K562 (cell line): ENCODE measurements at regions not wholly inside any gene's neighbourhood (a gene's known extent, or its start where the extent isn't known, plus 50 kb on each side); places are given as distances from the start of the nearest gene placed in this dataset.

Experiments used
- ATAC-seq: fragments of 200-7000 bp; cut with Tn5 transposase; 3 replicates; pipeline ENCODE4 v1.9.1; 2020; ENCODE audit warnings: moderate library complexity
- BruUV-seq: library from RNA; stranded (reverse); fragments of 400-500 nt; replicated peaks from 2 replicates; lab custom pipeline; 2021; lab: Mats Ljungman, UMichigan
- CTCF ChIA-PET: fragments of 300-600 bp; formaldehyde crosslinking; extraction: SDS; loops from one replicate; lab custom pipeline; 2021; ENCODE audit warnings: low intra/inter-chr PET ratio; lab: Yijun Ruan, JAX
- POLR2A ChIA-PET: fragments of 300-600, 350-650 bp; sonication (Branson Sonifier 250); formaldehyde crosslinking; extraction: SDS; loops from one replicate; lab custom pipeline; 2021; ENCODE audit warnings: antibody characterized with exemption, inconsistent platforms; lab: Yijun Ruan, JAX
- DNase-seq, 4 experiments: peaks; one replicate each; pipeline versions ENCODE4 v3.0.0 to v3.0.0-alpha.2; 2011 to 2018; ENCODE audit warnings: low spot score in 3 of 4, mixed read lengths in 3 of 4; ENCODE audit errors: extremely low read depth in 1 of 4
- FAIRE-seq: peaks from 2 replicates; lab custom pipeline; 2011; peaks lifted over from hg19 to GRCh38; lab: Jason Lieb, UNC
- H2AFZ ChIP-seq: 2 replicates; pipeline ENCODE4 v1.6.0; 2011; ENCODE audit warnings: low read depth, low read length, control low read depth, inconsistent platforms
- H3K27ac ChIP-seq: fragments of 200-600 bp; 3 replicates; pipeline ENCODE4 v1.8.0; 2011; ENCODE audit warnings: low read depth, mild to moderate bottlenecking, control low read depth, inconsistent platforms, low read length, moderate library complexity, mixed read lengths; ENCODE audit errors: extremely low read depth
- H3K27me3 ChIP-seq, 2 experiments: fragments of 300-600 bp in 1 of 2; 2 replicates in 1 of 2; 3 replicates in 1 of 2; pipeline versions ENCODE4 v1.6.0 to v1.8.0; 2011; ENCODE audit warnings: inconsistent platforms in 2 of 2, low read length in 2 of 2, mild to moderate bottlenecking in 1 of 2, mixed read lengths in 1 of 2, moderate library complexity in 1 of 2; ENCODE audit not compliant: control insufficient read depth in 2 of 2, insufficient read depth in 2 of 2
- H3K36me3 ChIP-seq: fragments of 300-600 bp; 3 replicates; pipeline ENCODE4 v1.8.0; 2011; ENCODE audit warnings: mild to moderate bottlenecking, low read length, inconsistent platforms; ENCODE audit not compliant: control insufficient read depth, insufficient read depth
- H3K4me1 ChIP-seq, 2 experiments: fragments of 200-600 bp in 1 of 2; replicated peaks in 1 of 2; 2 replicates in 1 of 2; 3 replicates in 1 of 2; pipeline versions ENCODE4 v1.5.1 to v1.8.0; 2011; ENCODE audit warnings: inconsistent platforms in 2 of 2, low read length in 2 of 2, mild to moderate bottlenecking in 1 of 2, mixed read lengths in 1 of 2, moderate library complexity in 1 of 2; ENCODE audit not compliant: control insufficient read depth in 2 of 2, insufficient read depth in 2 of 2
- H3K4me2 ChIP-seq: 2 replicates; pipeline ENCODE4 v1.6.1; 2011; ENCODE audit warnings: low read length, control low read depth, inconsistent platforms, mixed read lengths; ENCODE audit not compliant: insufficient read depth
- H3K4me3 ChIP-seq: fragments of 200-600 bp; sonication (generic), shearing (Covaris generic); 2 replicates; pipeline ENCODE4 v1.5.1; 2016; ENCODE audit warnings: control low read depth, inconsistent platforms
- H3K79me2 ChIP-seq: fragments of 200-600 bp; 3 replicates; pipeline ENCODE4 v1.8.0; 2011; ENCODE audit warnings: low read length, inconsistent platforms; ENCODE audit not compliant: control insufficient read depth, insufficient read depth
- H3K9ac ChIP-seq, 2 experiments: 2 replicates each; pipeline versions ENCODE4 v1.6.0 to v1.6.1; 2011; ENCODE audit warnings: low read depth in 2 of 2, low read length in 2 of 2, control low read depth in 1 of 2, inconsistent platforms in 1 of 2, mild to moderate bottlenecking in 1 of 2, mixed read lengths in 1 of 2; ENCODE audit not compliant: insufficient read depth in 1 of 2
- H3K9me1 ChIP-seq: one replicate; pipeline ENCODE4 v1.6.0; 2011; ENCODE audit warnings: inconsistent platforms, mild to moderate bottlenecking, low read length, moderate library complexity; ENCODE audit not compliant: control insufficient read depth, insufficient read depth
- H3K9me3 ChIP-seq: replicated peaks from 2 replicates; pipeline ENCODE4 v1.5.1; 2011; ENCODE audit warnings: low read depth, low read length, inconsistent platforms; ENCODE audit not compliant: control insufficient read depth, insufficient read depth
- H4K20me1 ChIP-seq: replicated peaks from 2 replicates; pipeline ENCODE4 v1.6.1; 2011; ENCODE audit warnings: low read length, inconsistent platforms, mixed read lengths; ENCODE audit not compliant: control insufficient read depth, insufficient read depth
- BRF2 ChIP-seq: IDR thresholded peaks from 3 replicates; pipeline ENCODE4 v1.6.1; 2011; ENCODE audit warnings: borderline replicate concordance, mild to moderate bottlenecking; ENCODE audit not compliant: insufficient read length, insufficient read depth
- CTBP1 ChIP-seq: fragments of 450-650 bp; IDR thresholded peaks from 2 replicates; pipeline ENCODE4 v1.6.1; 2016; ENCODE audit warnings: borderline replicate concordance
- ETS1 ChIP-seq: conservative IDR thresholded peaks from 2 replicates; pipeline ENCODE4 v1.6.1; 2011; ENCODE audit warnings: low read depth, mild to moderate bottlenecking, low read length; ENCODE audit not compliant: control insufficient read depth
- NFIX ChIP-seq: fragments of 250-450 bp; sonication (Bioruptor Pico); IDR thresholded peaks from 2 replicates; pipeline ENCODE4 v1.4.0; 2020; ENCODE audit warnings: low read depth, mild to moderate bottlenecking, moderate library complexity
- PCBP1 ChIP-seq: fragments of 200-400 bp; formaldehyde crosslinking; IDR thresholded peaks from 2 replicates; pipeline ENCODE4 v1.6.1; 2018; ENCODE audit warnings: mild to moderate bottlenecking, low read depth, low read length; ENCODE audit not compliant: poor library complexity, severe bottlenecking
- STAT6 ChIP-seq: sonication (generic); formaldehyde crosslinking; IDR thresholded peaks from 2 replicates; pipeline ENCODE4 v1.8.1; 2023; ENCODE audit warnings: mild to moderate bottlenecking, missing genetic modification reagents
- TCF3 ChIP-seq: sonication (generic); formaldehyde crosslinking; IDR thresholded peaks from 2 replicates; pipeline ENCODE4 v1.4.0; 2020; ENCODE audit warnings: mild to moderate bottlenecking, missing genetic modification reagents
- THRAP3 ChIP-seq: fragments of 450-650 bp; IDR thresholded peaks from 2 replicates; pipeline ENCODE4 v1.6.1; 2016; ENCODE audit warnings: mild to moderate bottlenecking, inconsistent platforms, borderline replicate concordance
- TRIM25 ChIP-seq: fragments of 450-650 bp; IDR thresholded peaks from 2 replicates; pipeline ENCODE4 v1.7.0; 2016; ENCODE audit warnings: borderline replicate concordance
- ZC3H11A ChIP-seq: IDR thresholded peaks from 2 replicates; pipeline ENCODE4 v1.6.1; 2012; ENCODE audit warnings: low read depth, low read length, improper control_type of control experiment
- WGBS: fragments of 100-300 bp; shearing (Covaris generic); methylation state at CpG from one replicate; pipeline ENCODE4 v1.1.6; 2016; ENCODE audit warnings: low coverage, mixed read lengths; ENCODE audit not compliant: insufficient coverage; ENCODE audit errors: missing lambda C conversion rate; 5-methylcytosine and 5-hydroxymethylcytosine counted together
- in situ Hi-C: fragments of 300-500 bp; cut with MboI; formaldehyde crosslinking; loops from 4 replicates; pipeline ENCODE4 v1.15.0; 2018; ENCODE audit warnings: inconsistent platforms, mixed read lengths
- intact Hi-C: fragments of 100-400 bp; cut with micrococcal nuclease; formaldehyde crosslinking; loops from 2 replicates; pipeline ENCODE4 v1.14.2; 2022

DNA sequence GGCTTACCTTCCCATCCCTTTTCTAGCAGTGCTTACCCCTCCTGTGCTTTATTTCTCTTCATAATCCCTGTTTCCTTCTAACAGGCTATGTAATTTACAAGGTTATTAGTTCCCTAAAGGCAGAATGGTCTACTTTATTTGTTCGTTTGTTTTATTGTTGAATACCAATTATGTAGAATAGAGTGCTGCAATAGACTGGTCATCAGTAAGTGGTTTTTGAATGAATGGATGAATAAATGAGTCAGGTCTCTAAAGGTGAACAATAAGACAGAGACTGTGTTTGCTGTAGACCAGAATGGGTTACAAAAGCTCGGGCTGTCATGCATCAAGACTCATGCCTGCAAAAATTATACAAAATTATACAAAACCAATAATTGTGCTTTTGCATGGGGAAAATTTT, 332.0 kb downstream of the IRS1 start:
- 0% methylated on average over 2 of the region's 2 CpGs for WGBS
- BruUV-seq = no TSS peak

GRCh38 chr2:226467221-226467620, 332.4 kb downstream of the IRS1 start:
- DNase-seq = no peak
- no peak for FAIRE-seq
- Histone ChIP-seq H3K4me1 (no peaks in the 10 kb centered on the region), H3K36me3 (no peaks in the 10 kb centered on the region), H3K9me1 (no peaks in the 10 kb centered on the region), H4K20me1 (no peaks in the 10 kb centered on the region), H3K4me2 (no peak overlapping the region), H3K9ac (no peak overlapping the region), H2AFZ (no peak overlapping the region), H3K79me2 (no peaks in the 10 kb centered on the region), H3K4me3 (no peak overlapping the region), H3K9me3 (no peaks in the 10 kb centered on the region), H3K27ac (no peak overlapping the region), H3K27me3 (no peaks in the 10 kb centered on the region)
- in situ Hi-C loops = no loop called here
- intact Hi-C loops = no loop called here
- no TSS peak for BruUV-seq
- POLR2A ChIA-PET = no interaction called here
- WGBS = 0% methylated on average over 6 of the region's 6 CpGs
- no peak for ATAC-seq
- CTCF ChIA-PET = no interaction called here
- TF ChIP-seq THRAP3 (no peak), TCF3 (CRISPR knock-in tag) (no peak), STAT6 (CRISPR knock-in tag) (no peak), BRF2 (no peak), TRIM25 (no peak), PCBP1 (no peak), ETS1 (no peak), ZC3H11A (no peak)

More for the DNA sequence above, 332.0 kb downstream of the IRS1 start:
- in situ Hi-C loops = no loop called here
- intact Hi-C loops = no loop called here
- FAIRE-seq (no peak), ATAC-seq (no peak), DNase-seq (no peak)
- no peaks in the 10 kb centered on the region for H3K9me1 ChIP-seq
- no peak overlapping the region for H3K9ac ChIP-seq
- ChIA-PET POLR2A (no interaction called here), CTCF (interaction anchor here (0.6 kb wide), 1 partner anchor 14 kb away, joined by 3 read pairs; no protein-coding TSS in a partner anchor)
- H3K4me1 ChIP-seq = no peaks in the 10 kb centered on the region
- H3K9me3 ChIP-seq = no peaks in the 10 kb centered on the region
- no peaks in the 10 kb centered on the region for H3K27me3 ChIP-seq
- no peak overlapping the region for H3K4me2 ChIP-seq
- TF ChIP-seq CTBP1 (no peak), NFIX (CRISPR knock-in tag) (no peak)
- H3K4me3 ChIP-seq = no peak overlapping the region
- no peaks in the 10 kb centered on the region for H3K79me2 ChIP-seq
- H2AFZ ChIP-seq = no peak overlapping the region
- no peak overlapping the region for H3K27ac ChIP-seq
- no peaks in the 10 kb centered on the region for H4K20me1 ChIP-seq
- H3K36me3 ChIP-seq = no peaks in the 10 kb centered on the region
